ENCODE measurements at regions not wholly inside any gene's neighbourhood (a gene's known extent, or its start where the extent isn't known, plus 50 kb on each side); places are given as distances from the start of the nearest gene placed in this dataset.
A peak's percentile ranks its signal among the peaks of the same experiment; 100 is the strongest.

DNA sequence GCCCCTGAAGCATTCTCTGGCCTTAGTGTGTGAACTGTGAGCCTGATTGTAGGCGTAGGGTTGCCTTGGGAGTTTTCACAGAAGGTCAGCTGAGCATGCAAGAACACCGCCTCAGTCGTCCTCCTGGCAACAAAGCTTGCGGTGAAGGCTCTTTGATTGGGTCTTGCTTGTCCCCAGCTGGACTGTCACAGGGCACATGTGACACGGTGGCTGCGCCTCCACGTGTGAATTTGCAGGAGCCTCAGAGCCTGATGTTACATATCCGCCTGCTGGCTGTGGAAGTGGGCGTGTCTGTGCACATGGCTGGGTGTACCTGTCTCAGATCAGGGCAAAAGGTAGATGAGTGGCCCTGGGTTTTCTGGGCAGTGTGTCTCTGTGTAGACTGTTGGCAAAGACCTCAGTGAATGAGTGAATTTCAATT, 228.7 kb downstream of the HAUS1 start:
- Mint-ChIP-seq H3K27me3 (ENCODE audit: insufficient read depth, unreplicated experiment) (no peaks in the 10 kb centered on the region), H3K9me3 (ENCODE audit: unreplicated experiment) (no peaks in the 10 kb centered on the region), H3K4me3 (ENCODE audit: unreplicated experiment) (peak overlapping the region; percentile 92), H3K27ac (ENCODE audit: low read depth, unreplicated experiment) (no peak overlapping the region), H3K4me1 (ENCODE audit: insufficient read depth, unreplicated experiment) (peaks cover 28% of the 10 kb centered on the region), H3K36me3 (ENCODE audit: insufficient read depth, unreplicated experiment) (peaks cover 12% of the 10 kb centered on the region)
- DNase-seq (ENCODE audit: unreplicated experiment): no peak
- TF ChIP-seq, protein P1, sequence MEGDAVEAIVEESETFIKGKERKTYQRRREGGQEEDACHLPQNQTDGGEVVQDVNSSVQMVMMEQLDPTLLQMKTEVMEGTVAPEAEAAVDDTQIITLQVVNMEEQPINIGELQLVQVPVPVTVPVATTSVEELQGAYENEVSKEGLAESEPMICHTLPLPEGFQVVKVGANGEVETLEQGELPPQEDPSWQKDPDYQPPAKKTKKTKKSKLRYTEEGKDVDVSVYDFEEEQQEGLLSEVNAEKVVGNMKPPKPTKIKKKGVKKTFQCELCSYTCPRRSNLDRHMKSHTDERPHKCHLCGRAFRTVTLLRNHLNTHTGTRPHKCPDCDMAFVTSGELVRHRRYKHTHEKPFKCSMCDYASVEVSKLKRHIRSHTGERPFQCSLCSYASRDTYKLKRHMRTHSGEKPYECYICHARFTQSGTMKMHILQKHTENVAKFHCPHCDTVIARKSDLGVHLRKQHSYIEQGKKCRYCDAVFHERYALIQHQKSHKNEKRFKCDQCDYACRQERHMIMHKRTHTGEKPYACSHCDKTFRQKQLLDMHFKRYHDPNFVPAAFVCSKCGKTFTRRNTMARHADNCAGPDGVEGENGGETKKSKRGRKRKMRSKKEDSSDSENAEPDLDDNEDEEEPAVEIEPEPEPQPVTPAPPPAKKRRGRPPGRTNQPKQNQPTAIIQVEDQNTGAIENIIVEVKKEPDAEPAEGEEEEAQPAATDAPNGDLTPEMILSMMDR (IDR thresholded peaks at IDR 0.05; ENCODE audit: unreplicated experiment): no peak
- no TSS peak for BruUV-seq (replicated peaks)
- POLR2A ChIA-PET: interaction anchor here (0.9 to 1.0 kb wide), 2 partner anchors 9 to 55 kb away, joined by 3 to 4 read pairs; no protein-coding TSS in a partner anchor
- CTCF ChIA-PET: interaction anchor here (0.7 to 2.8 kb wide), 5 partner anchors 52 to 714 kb away, joined by 3 to 12 read pairs (median 4); no protein-coding TSS in a partner anchor
- intact Hi-C loops (cut with micrococcal nuclease): no loop called here

DNA sequence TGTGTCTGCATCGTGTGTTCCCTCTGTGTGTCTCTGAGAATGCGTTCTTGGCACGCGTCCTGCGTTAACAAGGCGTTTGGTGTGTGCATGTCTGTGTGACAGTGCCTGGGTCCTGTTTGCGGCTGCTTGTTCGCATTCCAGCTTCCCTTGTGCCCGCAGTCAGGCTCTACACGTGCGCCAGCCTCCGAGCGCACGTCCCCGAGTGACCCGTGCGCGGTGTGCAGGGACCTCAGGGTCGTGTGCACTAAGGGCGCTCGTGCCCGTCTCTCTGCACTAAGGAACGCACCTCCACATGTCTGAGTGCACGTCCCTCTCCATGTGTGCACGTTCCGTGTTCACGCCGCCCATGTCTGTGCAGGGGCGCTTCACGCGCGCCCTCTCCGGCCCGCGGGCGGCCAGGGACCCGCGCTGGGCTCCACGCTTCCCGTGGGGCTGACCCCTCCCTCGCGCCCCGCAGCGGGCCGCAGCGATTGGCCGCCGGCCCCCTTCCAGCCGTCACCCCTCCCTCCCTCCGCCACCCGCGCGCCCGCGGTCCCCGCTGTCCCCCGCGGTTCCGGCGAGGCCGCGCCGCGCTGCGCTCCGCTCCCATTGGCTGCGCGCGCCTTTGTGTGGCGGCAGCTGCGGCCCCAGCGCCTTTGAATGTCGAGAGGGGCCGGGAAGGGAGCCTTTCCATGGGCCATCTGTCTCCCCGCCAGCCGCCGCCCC, 229.4 kb downstream of the HAUS1 start:
- POLR2A ChIA-PET: interaction anchor here (0.7 to 1.0 kb wide), 4 partner anchors 9 to 1619 kb away, joined by 3 to 5 read pairs (median 4); no protein-coding TSS in a partner anchor
- Mint-ChIP-seq H3K36me3 (ENCODE audit: insufficient read depth, unreplicated experiment) (peaks cover 13% of the 10 kb centered on the region), H3K4me3 (ENCODE audit: unreplicated experiment) (peak overlapping the region; percentile 92), H3K27me3 (ENCODE audit: insufficient read depth, unreplicated experiment) (no peaks in the 10 kb centered on the region), H3K27ac (ENCODE audit: low read depth, unreplicated experiment) (no peak overlapping the region), H3K9me3 (ENCODE audit: unreplicated experiment) (no peaks in the 10 kb centered on the region), H3K4me1 (ENCODE audit: insufficient read depth, unreplicated experiment) (peaks cover 29% of the 10 kb centered on the region)
- DNase-seq (ENCODE audit: unreplicated experiment): no peak
- TF ChIP-seq, protein P1 (IDR thresholded peaks at IDR 0.05; ENCODE audit: unreplicated experiment): no peak
- BruUV-seq (replicated peaks): no TSS peak
- CTCF ChIA-PET: interaction anchor here (0.7 to 2.8 kb wide), 3 partner anchors 53 to 714 kb away, joined by 3 to 12 read pairs (median 4); no protein-coding TSS in a partner anchor
- intact Hi-C loops (cut with micrococcal nuclease): no loop called here

GRCh38 chr18:46334868-46335281, 230.7 kb downstream of the HAUS1 start:
- ChIA-PET POLR2A (interaction anchor here (0.7 to 1.8 kb wide), 4 partner anchors 10 to 1992 kb away, joined by 3 to 6 read pairs (median 4); no protein-coding TSS in a partner anchor), CTCF (interaction anchor here (0.6 to 2.8 kb wide), 6 partner anchors 11 to 185 kb away, joined by 3 to 12 read pairs (median 4); no protein-coding TSS in a partner anchor)
- H3K4me3 Mint-ChIP-seq (ENCODE audit: unreplicated experiment): peak overlapping the region; percentile 92
- DNase-seq (ENCODE audit: unreplicated experiment): peak; percentile 53
- intact Hi-C loops (cut with micrococcal nuclease): loop anchor here (1.0 kb wide), 1 partner anchor 54 kb away; no protein-coding TSS in a partner anchor
- H3K27me3 Mint-ChIP-seq (ENCODE audit: insufficient read depth, unreplicated experiment): no peaks in the 10 kb centered on the region
- no TSS peak for BruUV-seq (replicated peaks)
- peaks cover 13% of the 10 kb centered on the region for H3K36me3 Mint-ChIP-seq (ENCODE audit: insufficient read depth, unreplicated experiment)
- no peaks in the 10 kb centered on the region for H3K9me3 Mint-ChIP-seq (ENCODE audit: unreplicated experiment)
- peaks cover 34% of the 10 kb centered on the region for H3K4me1 Mint-ChIP-seq (ENCODE audit: insufficient read depth, unreplicated experiment)
- H3K27ac Mint-ChIP-seq (ENCODE audit: low read depth, unreplicated experiment): no peak overlapping the region
- TF ChIP-seq, protein P1 (IDR thresholded peaks at IDR 0.05; ENCODE audit: unreplicated experiment): no peak

- ChIA-PET POLR2A (interaction anchor here (0.7 to 1.8 kb wide), 4 partner anchors 13 to 1991 kb away, joined by 3 to 6 read pairs (median 4); no protein-coding TSS in a partner anchor), CTCF (interaction anchor here (0.6 to 1.7 kb wide), 9 partner anchors 10 to 288 kb away, joined by 3 to 5 read pairs (median 3); no protein-coding TSS in a partner anchor)
- peaks cover 13% of the 10 kb centered on the region for H3K36me3 Mint-ChIP-seq (ENCODE audit: insufficient read depth, unreplicated experiment)
- TF ChIP-seq, protein P1 (IDR thresholded peaks at IDR 0.05; ENCODE audit: unreplicated experiment): no peak
- H3K27me3 Mint-ChIP-seq (ENCODE audit: insufficient read depth, unreplicated experiment): no peaks in the 10 kb centered on the region
- BruUV-seq (replicated peaks): no TSS peak
- H3K4me1 Mint-ChIP-seq (ENCODE audit: insufficient read depth, unreplicated experiment): peaks cover 36% of the 10 kb centered on the region
- no peak overlapping the region for H3K27ac Mint-ChIP-seq (ENCODE audit: low read depth, unreplicated experiment)
- intact Hi-C loops (cut with micrococcal nuclease): loop anchor here (1.0 kb wide), 1 partner anchor 54 kb away; no protein-coding TSS in a partner anchor
- no peak for DNase-seq (ENCODE audit: unreplicated experiment)
- peak overlapping the region; percentile 92 for H3K4me3 Mint-ChIP-seq (ENCODE audit: unreplicated experiment)
- no peaks in the 10 kb centered on the region for H3K9me3 Mint-ChIP-seq (ENCODE audit: unreplicated experiment)
Measured at GRCh38 chr18:46335534-46336101, 231.4 kb downstream of the HAUS1 start.
